Uterus (tissue), 2 donors: ENCODE measurements at regions not wholly inside any gene's neighbourhood (a gene's known extent, or its start where the extent isn't known, plus 50 kb on each side); places are given as distances from the start of the nearest gene placed in this dataset.

Experiments
- POLR2A ChIP-seq, 2 donors: fragments of 450-650 bp; IDR thresholded peaks; one replicate each; pipeline ENCODE4 v1.6.1; 2016; ENCODE audit warnings: antibody characterized with exemption in 2 of 2, mild to moderate bottlenecking in 1 of 2, moderate library complexity in 1 of 2
- TF ChIP-seq, protein P1 (sequence below), 4 experiments: fragments of 200-600 bp in 2 of 4; fragments of 450-650 bp in 2 of 4; sonication (generic) in 2 of 4; IDR thresholded peaks; one replicate each; pipeline ENCODE4 v1.5.1; 2016 to 2019; ENCODE audit warnings: antibody characterized with exemption in 4 of 4, mild to moderate bottlenecking in 2 of 4, moderate library complexity in 1 of 4

DNA sequence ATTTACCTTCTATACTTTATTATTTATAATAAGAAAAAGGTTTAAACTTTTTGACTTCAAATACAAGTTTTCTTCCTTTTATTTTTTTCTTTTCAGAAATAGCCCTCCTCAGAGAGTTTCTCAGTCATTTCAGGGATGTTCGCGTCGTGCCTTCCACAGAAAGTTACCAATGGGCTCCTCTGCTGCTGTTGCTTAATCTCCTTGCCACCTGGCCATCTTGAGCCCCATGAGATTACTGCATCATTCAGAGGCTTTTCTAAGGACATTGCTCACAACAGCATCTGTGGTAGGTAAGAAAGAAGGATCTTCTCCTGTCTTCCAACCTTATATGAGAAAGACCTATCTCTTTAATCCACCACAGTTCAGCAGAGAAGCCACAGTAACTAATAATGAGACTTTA is 1361.9 kb upstream of the ADGRL3 start:
- TF ChIP-seq, protein P1, sequence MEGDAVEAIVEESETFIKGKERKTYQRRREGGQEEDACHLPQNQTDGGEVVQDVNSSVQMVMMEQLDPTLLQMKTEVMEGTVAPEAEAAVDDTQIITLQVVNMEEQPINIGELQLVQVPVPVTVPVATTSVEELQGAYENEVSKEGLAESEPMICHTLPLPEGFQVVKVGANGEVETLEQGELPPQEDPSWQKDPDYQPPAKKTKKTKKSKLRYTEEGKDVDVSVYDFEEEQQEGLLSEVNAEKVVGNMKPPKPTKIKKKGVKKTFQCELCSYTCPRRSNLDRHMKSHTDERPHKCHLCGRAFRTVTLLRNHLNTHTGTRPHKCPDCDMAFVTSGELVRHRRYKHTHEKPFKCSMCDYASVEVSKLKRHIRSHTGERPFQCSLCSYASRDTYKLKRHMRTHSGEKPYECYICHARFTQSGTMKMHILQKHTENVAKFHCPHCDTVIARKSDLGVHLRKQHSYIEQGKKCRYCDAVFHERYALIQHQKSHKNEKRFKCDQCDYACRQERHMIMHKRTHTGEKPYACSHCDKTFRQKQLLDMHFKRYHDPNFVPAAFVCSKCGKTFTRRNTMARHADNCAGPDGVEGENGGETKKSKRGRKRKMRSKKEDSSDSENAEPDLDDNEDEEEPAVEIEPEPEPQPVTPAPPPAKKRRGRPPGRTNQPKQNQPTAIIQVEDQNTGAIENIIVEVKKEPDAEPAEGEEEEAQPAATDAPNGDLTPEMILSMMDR (IDR thresholded peaks at IDR 0.05): no peak
- no peak for TF ChIP-seq POLR2A (IDR thresholded peaks at IDR 0.05)
